ENCODE measurements at regions not wholly inside any gene's neighbourhood (a gene's known extent, or its start where the extent isn't known, plus 50 kb on each side); places are given as distances from the start of the nearest gene placed in this dataset.

DNA sequence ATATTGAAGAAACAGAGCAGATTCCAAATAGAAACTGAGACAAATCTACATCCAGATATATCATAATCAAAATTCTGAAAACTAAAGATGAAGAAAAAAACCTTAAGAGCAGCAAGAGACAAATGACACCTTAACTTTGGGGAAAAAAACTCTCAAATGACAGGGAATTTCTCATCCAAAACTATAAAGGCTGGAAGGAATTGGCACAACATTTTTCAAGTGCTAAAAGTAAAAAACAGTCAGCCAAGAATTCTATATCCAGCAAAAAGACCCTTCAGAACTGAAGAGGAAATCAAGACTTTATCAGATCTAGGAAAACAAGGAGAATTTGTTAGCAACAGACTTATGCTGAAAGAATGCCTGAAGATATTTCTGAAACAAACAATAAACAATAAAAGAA lies 90.3 kb upstream of the RASSF8 start:
- TF ChIP-seq, protein P1, sequence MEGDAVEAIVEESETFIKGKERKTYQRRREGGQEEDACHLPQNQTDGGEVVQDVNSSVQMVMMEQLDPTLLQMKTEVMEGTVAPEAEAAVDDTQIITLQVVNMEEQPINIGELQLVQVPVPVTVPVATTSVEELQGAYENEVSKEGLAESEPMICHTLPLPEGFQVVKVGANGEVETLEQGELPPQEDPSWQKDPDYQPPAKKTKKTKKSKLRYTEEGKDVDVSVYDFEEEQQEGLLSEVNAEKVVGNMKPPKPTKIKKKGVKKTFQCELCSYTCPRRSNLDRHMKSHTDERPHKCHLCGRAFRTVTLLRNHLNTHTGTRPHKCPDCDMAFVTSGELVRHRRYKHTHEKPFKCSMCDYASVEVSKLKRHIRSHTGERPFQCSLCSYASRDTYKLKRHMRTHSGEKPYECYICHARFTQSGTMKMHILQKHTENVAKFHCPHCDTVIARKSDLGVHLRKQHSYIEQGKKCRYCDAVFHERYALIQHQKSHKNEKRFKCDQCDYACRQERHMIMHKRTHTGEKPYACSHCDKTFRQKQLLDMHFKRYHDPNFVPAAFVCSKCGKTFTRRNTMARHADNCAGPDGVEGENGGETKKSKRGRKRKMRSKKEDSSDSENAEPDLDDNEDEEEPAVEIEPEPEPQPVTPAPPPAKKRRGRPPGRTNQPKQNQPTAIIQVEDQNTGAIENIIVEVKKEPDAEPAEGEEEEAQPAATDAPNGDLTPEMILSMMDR (conservative IDR thresholded peaks at IDR 0.05; ENCODE audit: low read length), result no peak
- TF ChIP-seq EZH2phosphoT487 (IDR thresholded peaks at IDR 0.05; ENCODE audit: borderline replicate concordance), result no peak

Measured in Loucy (cell line).